Endodermal cell (in vitro differentiated cells): ENCODE measurements at regions not wholly inside any gene's neighbourhood (a gene's known extent, or its start where the extent isn't known, plus 50 kb on each side); places are given as distances from the start of the nearest gene placed in this dataset.

Source experiments
- DNase-seq: peaks from one replicate; pipeline ENCODE4 v3.0.0-alpha.2; 2017
- H3K27ac ChIP-seq: 2 replicates; pipeline ENCODE4 v1.5.1; 2013; ENCODE audit warnings: mild to moderate bottlenecking, low read depth, low read length, moderate library complexity
- H3K27me3 ChIP-seq: 2 replicates; pipeline ENCODE4 v1.6.1; 2013; ENCODE audit warnings: mild to moderate bottlenecking, low read length, moderate library complexity; ENCODE audit not compliant: insufficient read depth, control insufficient read depth, poor library complexity, severe bottlenecking
- H3K36me3 ChIP-seq: 2 replicates; pipeline ENCODE4 v1.7.0; 2013; ENCODE audit warnings: mild to moderate bottlenecking, low read length, moderate library complexity; ENCODE audit not compliant: control insufficient read depth, insufficient read depth
- H3K4me1 ChIP-seq: one replicate; pipeline ENCODE4 v1.7.0; 2013; ENCODE audit warnings: low read length; ENCODE audit not compliant: control insufficient read depth, insufficient read depth
- H3K4me3 ChIP-seq: 2 replicates; pipeline ENCODE4 v1.5.1; 2013; ENCODE audit warnings: mild to moderate bottlenecking, low read length, moderate library complexity
- H3K9ac ChIP-seq: 2 replicates; pipeline ENCODE4 v1.6.1; 2013; ENCODE audit warnings: mild to moderate bottlenecking, low read length, moderate library complexity; ENCODE audit not compliant: poor library complexity, severe bottlenecking; ENCODE audit errors: extremely low read depth
- H3K9me3 ChIP-seq: 2 replicates; pipeline ENCODE4 v1.6.1; 2013; ENCODE audit warnings: mild to moderate bottlenecking, low read length, moderate library complexity; ENCODE audit not compliant: control insufficient read depth
- H3K27ac Mint-ChIP-seq: 2 replicates; pipeline ENCODE4 v1.8.0; 2020; ENCODE audit warnings: mixed read lengths
- H3K27me3 Mint-ChIP-seq: 2 replicates; pipeline ENCODE4 v1.8.0; 2021; ENCODE audit warnings: mild to moderate bottlenecking, mixed read lengths; ENCODE audit not compliant: insufficient read depth
- H3K36me3 Mint-ChIP-seq: 2 replicates; pipeline ENCODE4 v1.8.0; 2020; ENCODE audit warnings: low read depth, mixed read lengths
- H3K4me1 Mint-ChIP-seq: 2 replicates; pipeline ENCODE4 v1.8.0; 2020; ENCODE audit warnings: mixed read lengths
- H3K4me3 Mint-ChIP-seq: 2 replicates; pipeline ENCODE4 v1.8.0; 2020; ENCODE audit warnings: mild to moderate bottlenecking, moderate library complexity, mixed read lengths
- H3K9me3 Mint-ChIP-seq: 2 replicates; pipeline ENCODE4 v1.8.0; 2020; ENCODE audit warnings: mild to moderate bottlenecking, mixed read lengths
- CTCF ChIP-seq: fragments of 200-600 bp; sonication (generic); conservative IDR thresholded peaks from 2 replicates; pipeline ENCODE4 v1.5.0; 2021; ENCODE audit warnings: antibody characterized with exemption, mild to moderate bottlenecking
- WGBS, 2 experiments: methylation state at CpG; one replicate each; pipeline versions ENCODE4 v1.1.5 to v1.1.7; 2013; ENCODE audit warnings: missing lambda C conversion rate in 2 of 2, mixed read lengths in 1 of 2; ENCODE audit not compliant: insufficient coverage in 1 of 2, insufficient read length in 1 of 2; 5-methylcytosine and 5-hydroxymethylcytosine counted together

DNA sequence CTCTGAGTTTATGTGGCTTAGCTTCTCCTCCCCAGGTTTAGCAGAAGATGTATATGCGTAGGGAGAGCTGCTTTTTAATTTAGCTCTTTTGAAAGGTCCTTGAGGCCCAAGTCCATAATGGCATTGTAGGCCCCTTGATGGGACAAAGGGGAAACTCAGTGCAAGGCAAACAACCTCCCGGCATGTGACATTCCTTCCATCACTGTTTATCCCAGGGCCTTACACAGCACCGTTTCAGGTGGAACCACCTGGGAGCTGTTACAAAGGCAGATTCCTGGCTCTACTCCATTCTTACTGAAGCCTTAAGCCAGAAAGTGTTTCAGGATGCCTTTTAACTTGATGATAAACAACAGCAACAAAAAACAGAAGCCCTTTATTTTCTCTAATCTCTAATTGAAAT lies 555.4 kb downstream of the SLC4A3 start:
- Histone ChIP-seq H3K27me3 (no peaks in the 10 kb centered on the region), H3K9ac (no peak overlapping the region), H3K4me1 (no peaks in the 10 kb centered on the region), H3K36me3 (no peaks in the 10 kb centered on the region), H3K27ac (no peak overlapping the region), H3K4me3 (no peak overlapping the region), H3K9me3 (no peaks in the 10 kb centered on the region)
- no peaks in the 10 kb centered on the region for H3K36me3 Mint-ChIP-seq
- TF ChIP-seq CTCF, result no peak
- no peaks in the 10 kb centered on the region for H3K27me3 Mint-ChIP-seq
- H3K4me3 Mint-ChIP-seq, result no peak overlapping the region
- no peak for DNase-seq
- no peaks in the 10 kb centered on the region for H3K9me3 Mint-ChIP-seq
- H3K4me1 Mint-ChIP-seq, result peaks cover 4% of the 10 kb centered on the region
- 43 to 88% methylated on average over 1 to 3 of the region's 3 CpGs for WGBS, 2 experiments
- no peak overlapping the region for H3K27ac Mint-ChIP-seq

- Mint-ChIP-seq H3K27ac (no peak overlapping the region), H3K27me3 (no peaks in the 10 kb centered on the region), H3K9me3 (peaks cover 2% of the 10 kb centered on the region), H3K4me3 (no peak overlapping the region), H3K4me1 (peaks cover 12% of the 10 kb centered on the region), H3K36me3 (no peaks in the 10 kb centered on the region)
- peak; percentile 26 for TF ChIP-seq CTCF
- no peak overlapping the region for H3K9ac ChIP-seq
- H3K27me3 ChIP-seq, result no peaks in the 10 kb centered on the region
- DNase-seq, result no peak
- no peaks in the 10 kb centered on the region for H3K9me3 ChIP-seq
- 87% methylated on average over 2 of the region's 2 CpGs; no CpG with 5 or more reads in 1 of the 2 experiments for WGBS, 2 experiments
- no peak overlapping the region for H3K27ac ChIP-seq
- H3K4me1 ChIP-seq, result no peaks in the 10 kb centered on the region
- no peak overlapping the region for H3K4me3 ChIP-seq
- H3K36me3 ChIP-seq, result no peaks in the 10 kb centered on the region
Observed at GRCh38 chr2:220185766-220186305, 558.4 kb downstream of the SLC4A3 start.

GRCh38 chr2:220188031-220188430 lies 560.6 kb downstream of the SLC4A3 start:
- no peak overlapping the region for H3K4me3 Mint-ChIP-seq
- no peaks in the 10 kb centered on the region for H3K36me3 Mint-ChIP-seq
- H3K27me3 Mint-ChIP-seq, result no peaks in the 10 kb centered on the region
- peaks cover 13% of the 10 kb centered on the region for H3K9me3 Mint-ChIP-seq
- Histone ChIP-seq H3K4me3 (no peak overlapping the region), H3K4me1 (no peaks in the 10 kb centered on the region), H3K27ac (no peak overlapping the region), H3K9ac (no peak overlapping the region), H3K36me3 (no peaks in the 10 kb centered on the region), H3K27me3 (no peaks in the 10 kb centered on the region), H3K9me3 (peaks cover 5% of the 10 kb centered on the region)
- no peak for TF ChIP-seq CTCF
- 83 to 93% methylated on average over 2 of the region's 2 CpGs for WGBS, 2 experiments
- H3K27ac Mint-ChIP-seq, result no peak overlapping the region
- DNase-seq, result no peak
- peaks cover 8% of the 10 kb centered on the region for H3K4me1 Mint-ChIP-seq
